Head of caudate nucleus (tissue), 42 donors: ENCODE measurements at regions not wholly inside any gene's neighbourhood (a gene's known extent, or its start where the extent isn't known, plus 50 kb on each side); places are given as distances from the start of the nearest gene placed in this dataset.

Experiments used
- DNase-seq, 42 donors: peaks; one replicate each; pipeline versions ENCODE4 v3.0.0 to v3.0.0-alpha.2; 2020 to 2021; ENCODE audit warnings: mixed read lengths in 7 of 42
- intact Hi-C: fragments of 100-400 bp; cut with DNase I; formaldehyde crosslinking; loops from one replicate; pipeline ENCODE4 v1.15.0; 2022

- intact Hi-C loops: no loop called here
- DNase-seq: no peak
Observed at GRCh38 chr9:107431461-107431860, 58.1 kb downstream of the KLF4 start.

- no peak for DNase-seq
- intact Hi-C loops: no loop called here
Observed at GRCh38 chr9:107430071-107430470, 59.5 kb downstream of the KLF4 start.

GRCh38 chr9:107426126-107426525, 63.4 kb downstream of the KLF4 start:
- intact Hi-C loops: no loop called here
- DNase-seq: no peak

GRCh38 chr9:107425101-107426025, 64.2 kb downstream of the KLF4 start:
- intact Hi-C loops: no loop called here

GRCh38 chr9:107423540-107423939, 66.0 kb downstream of the KLF4 start:
- intact Hi-C loops: no loop called here
- DNase-seq: no peak

More at GRCh38 chr9:107425101-107426025, 64.2 kb downstream of the KLF4 start:
- peak; percentile 13 to 81 (median 60) for DNase-seq

- DNase-seq: peak in 41 of 42 donors; percentile 16 to 73 (median 43)
- intact Hi-C loops: no loop called here
Observed at GRCh38 chr9:107422189-107423185, 67.1 kb downstream of the KLF4 start.

- no peak for DNase-seq
- intact Hi-C loops: no loop called here
Observed at GRCh38 chr9:107410420-107410819, 79.1 kb downstream of the KLF4 start.

- no peak for DNase-seq
- intact Hi-C loops: no loop called here
Observed at GRCh38 chr9:107409581-107410389, 79.8 kb downstream of the KLF4 start.

- no peak for DNase-seq
- intact Hi-C loops: no loop called here
Observed at GRCh38 chr9:107407675-107408074, 81.9 kb downstream of the KLF4 start.

GRCh38 chr9:107405511-107405910, 84.1 kb downstream of the KLF4 start:
- intact Hi-C loops: no loop called here
- DNase-seq: no peak

GRCh38 chr9:107404736-107405135, 84.8 kb downstream of the KLF4 start:
- intact Hi-C loops: no loop called here

GRCh38 chr9:107404161-107404560, 85.4 kb downstream of the KLF4 start:
- DNase-seq: no peak
- intact Hi-C loops: no loop called here

More at GRCh38 chr9:107404736-107405135, 84.8 kb downstream of the KLF4 start:
- no peak for DNase-seq

- intact Hi-C loops: no loop called here
- no peak for DNase-seq
Observed at GRCh38 chr9:107397076-107398044, 92.2 kb downstream of the KLF4 start.

GRCh38 chr9:107394264-107394663, 95.3 kb downstream of the KLF4 start:
- intact Hi-C loops: no loop called here
- DNase-seq: no peak

GRCh38 chr9:107390778-107391177, 98.8 kb downstream of the KLF4 start:
- intact Hi-C loops: no loop called here
- no peak for DNase-seq

GRCh38 chr9:107390279-107390678, 99.3 kb downstream of the KLF4 start:
- DNase-seq: no peak
- intact Hi-C loops: no loop called here

- intact Hi-C loops: no loop called here
- peak in 2 of 42 donors; percentile 9 to 41 for DNase-seq
Observed at GRCh38 chr9:107389617-107390071, 99.9 kb downstream of the KLF4 start.

GRCh38 chr9:107388890-107389289, 100.7 kb downstream of the KLF4 start:
- intact Hi-C loops: no loop called here
- no peak for DNase-seq
